ENCODE measurements at regions not wholly inside any gene's neighbourhood (a gene's known extent, or its start where the extent isn't known, plus 50 kb on each side); places are given as distances from the start of the nearest gene placed in this dataset.

DNA sequence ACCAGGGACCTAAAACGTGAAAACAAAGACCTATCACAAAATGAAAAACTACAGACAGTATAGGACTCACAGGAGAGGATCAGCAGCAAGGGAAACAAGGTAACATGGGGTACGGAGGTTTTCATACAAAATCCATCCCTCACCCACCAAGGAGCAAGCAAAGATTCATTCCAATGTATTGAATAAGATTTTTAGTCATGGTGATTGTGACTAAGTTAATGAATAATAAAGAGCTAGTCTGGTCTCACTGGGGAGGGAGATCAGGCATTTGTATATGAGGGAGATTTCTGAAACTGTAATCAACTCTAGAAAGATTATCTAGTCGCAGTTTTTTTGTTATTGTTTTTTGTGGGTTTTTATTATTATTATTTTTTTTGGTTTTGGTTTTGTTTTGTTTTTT, 336.5 kb upstream of the MMADHC start:
- CTCF ChIA-PET = interaction anchor here (0.7 kb wide), 2 partner anchors 29 to 90 kb away, joined by 3 read pairs; no protein-coding TSS in a partner anchor
- Mint-ChIP-seq H3K4me3 (ENCODE audit: low read depth, unreplicated experiment) (peak overlapping the region; percentile 10), H3K27me3 (ENCODE audit: unreplicated experiment) (no peaks in the 10 kb centered on the region), H3K9me3 (ENCODE audit: low read depth, unreplicated experiment) (peaks cover 11% of the 10 kb centered on the region), H3K4me1 (ENCODE audit: low read depth, unreplicated experiment) (peaks cover 18% of the 10 kb centered on the region), H3K36me3 (ENCODE audit: insufficient read depth, unreplicated experiment) (peaks cover 12% of the 10 kb centered on the region), H3K27ac (ENCODE audit: unreplicated experiment) (peak overlapping the region; percentile 63)
- BruUV-seq (replicated peaks) = no TSS peak
- no peak for DNase-seq
- no peak for TF ChIP-seq CTCF (IDR thresholded peaks at IDR 0.05; ENCODE audit: unreplicated experiment)
- intact Hi-C loops (cut with micrococcal nuclease; ENCODE audit: unreplicated experiment) = loop anchor here (5.0 to 10.0 kb wide), 3 partner anchors 109 to 558 kb away; no protein-coding TSS in a partner anchor

DNA sequence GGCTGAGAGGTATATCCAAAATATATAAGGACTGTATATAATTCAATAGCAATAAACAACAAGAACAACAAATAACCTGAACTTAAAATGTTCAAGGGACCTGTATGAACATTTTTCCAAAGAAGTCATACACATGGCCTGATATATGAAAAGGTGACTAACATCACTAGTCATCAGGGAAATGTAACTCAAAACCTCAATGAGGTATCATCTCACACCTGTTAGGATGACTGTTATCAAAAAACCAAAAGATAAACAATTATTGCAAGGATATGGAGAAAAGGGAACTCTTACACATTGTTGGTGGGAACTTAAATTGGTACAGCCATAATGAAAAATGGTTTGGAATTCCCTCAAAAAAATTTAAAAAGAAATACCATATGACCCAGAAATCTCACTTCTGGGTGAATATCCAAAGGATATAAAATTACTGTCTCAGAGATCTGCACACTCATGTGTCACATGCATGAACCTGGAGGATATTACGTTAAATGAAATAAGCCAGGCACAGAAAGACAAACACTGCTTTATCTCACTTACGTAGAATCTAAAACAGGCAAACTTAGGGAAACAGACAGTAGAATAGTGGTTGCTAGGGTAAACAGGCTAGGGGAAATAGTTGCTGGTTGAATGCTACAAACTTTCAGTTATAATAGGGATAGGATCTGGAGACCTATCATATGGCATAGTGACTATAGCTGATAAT, 334.5 kb upstream of the MMADHC start:
- H3K27ac Mint-ChIP-seq (ENCODE audit: unreplicated experiment) = no peak overlapping the region
- intact Hi-C loops (cut with micrococcal nuclease; ENCODE audit: unreplicated experiment) = loop anchor here (5.0 to 10.0 kb wide), 3 partner anchors 107 to 560 kb away; no protein-coding TSS in a partner anchor
- no peak for TF ChIP-seq CTCF (IDR thresholded peaks at IDR 0.05; ENCODE audit: unreplicated experiment)
- H3K9me3 Mint-ChIP-seq (ENCODE audit: low read depth, unreplicated experiment) = peaks cover 11% of the 10 kb centered on the region
- H3K36me3 Mint-ChIP-seq (ENCODE audit: insufficient read depth, unreplicated experiment) = peaks cover 12% of the 10 kb centered on the region
- CTCF ChIA-PET = interaction anchor here (0.6 kb wide), 1 partner anchor 308 kb away, joined by 6 read pairs; no protein-coding TSS in a partner anchor
- BruUV-seq (replicated peaks) = no TSS peak
- DNase-seq = no peak
- H3K4me1 Mint-ChIP-seq (ENCODE audit: low read depth, unreplicated experiment) = peaks cover 18% of the 10 kb centered on the region
- no peak overlapping the region for H3K4me3 Mint-ChIP-seq (ENCODE audit: low read depth, unreplicated experiment)
- H3K27me3 Mint-ChIP-seq (ENCODE audit: unreplicated experiment) = no peaks in the 10 kb centered on the region

DNA sequence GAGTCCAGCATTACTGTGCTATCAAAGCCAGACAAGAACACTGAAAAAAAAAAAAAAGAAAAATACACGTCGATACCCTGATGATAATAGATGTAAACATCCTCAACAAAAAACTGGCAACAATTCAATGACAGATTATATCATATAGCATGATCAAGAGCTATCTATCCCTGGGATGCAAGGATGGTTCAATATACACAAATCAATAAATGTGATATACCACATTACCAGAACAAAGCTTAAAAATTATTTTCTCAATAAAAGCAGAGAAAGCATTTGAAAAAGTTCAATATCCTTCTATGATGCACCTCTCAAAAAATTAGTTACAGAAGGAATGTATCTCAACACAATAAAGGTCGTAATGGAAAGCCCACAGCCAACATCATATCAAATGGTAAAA, 332.8 kb upstream of the MMADHC start:
- H3K4me3 Mint-ChIP-seq (ENCODE audit: low read depth, unreplicated experiment) = no peak overlapping the region
- peaks cover 11% of the 10 kb centered on the region for H3K9me3 Mint-ChIP-seq (ENCODE audit: low read depth, unreplicated experiment)
- CTCF ChIA-PET = no interaction called here
- H3K27ac Mint-ChIP-seq (ENCODE audit: unreplicated experiment) = no peak overlapping the region
- H3K4me1 Mint-ChIP-seq (ENCODE audit: low read depth, unreplicated experiment) = peaks cover 18% of the 10 kb centered on the region
- DNase-seq = no peak
- intact Hi-C loops (cut with micrococcal nuclease; ENCODE audit: unreplicated experiment) = loop anchor here (5.0 to 10.0 kb wide), 3 partner anchors 106 to 562 kb away; no protein-coding TSS in a partner anchor
- peaks cover 12% of the 10 kb centered on the region for H3K36me3 Mint-ChIP-seq (ENCODE audit: insufficient read depth, unreplicated experiment)
- H3K27me3 Mint-ChIP-seq (ENCODE audit: unreplicated experiment) = no peaks in the 10 kb centered on the region
- no TSS peak for BruUV-seq (replicated peaks)
- TF ChIP-seq CTCF (IDR thresholded peaks at IDR 0.05; ENCODE audit: unreplicated experiment) = no peak

- CTCF ChIA-PET = no interaction called here
- DNase-seq = no peak
- TF ChIP-seq CTCF (IDR thresholded peaks at IDR 0.05; ENCODE audit: unreplicated experiment) = no peak
- Mint-ChIP-seq H3K36me3 (ENCODE audit: insufficient read depth, unreplicated experiment) (peaks cover 6% of the 10 kb centered on the region), H3K27me3 (ENCODE audit: unreplicated experiment) (no peaks in the 10 kb centered on the region), H3K4me3 (ENCODE audit: low read depth, unreplicated experiment) (no peak overlapping the region), H3K4me1 (ENCODE audit: low read depth, unreplicated experiment) (no peaks in the 10 kb centered on the region), H3K27ac (ENCODE audit: unreplicated experiment) (no peak overlapping the region), H3K9me3 (ENCODE audit: low read depth, unreplicated experiment) (peaks cover 7% of the 10 kb centered on the region)
- intact Hi-C loops (cut with micrococcal nuclease; ENCODE audit: unreplicated experiment) = no loop called here
- BruUV-seq (replicated peaks) = no TSS peak
Observed at GRCh38 chr2:149915151-149915550, 327.6 kb upstream of the MMADHC start.

Measured in Calu3 (cell line).